Cardiac muscle cell (in vitro differentiated cells and primary cell): ENCODE measurements at regions not wholly inside any gene's neighbourhood (a gene's known extent, or its start where the extent isn't known, plus 50 kb on each side); places are given as distances from the start of the nearest gene placed in this dataset.

Experiments
- DNase-seq, 2 donors: peaks; one replicate each; pipeline versions ENCODE4 v3.0.0 to v3.0.0-alpha.2; 2010 to 2017; ENCODE audit warnings: low read depth in 1 of 2, low spot score in 1 of 2
- H3K27ac ChIP-seq: fragments of 200-600 bp; sonication (generic); 2 replicates; pipeline ENCODE4 v1.5.1; 2016
- H3K27me3 ChIP-seq: fragments of 200-600 bp; sonication (generic); 2 replicates; pipeline ENCODE4 v1.6.0; 2016; ENCODE audit warnings: control low read depth
- H3K36me3 ChIP-seq: fragments of 200-600 bp; sonication (generic); 2 replicates; pipeline ENCODE4 v1.5.1; 2016; ENCODE audit warnings: control low read depth
- H3K4me1 ChIP-seq: fragments of 200-600 bp; sonication (generic); 2 replicates; pipeline ENCODE4 v1.8.1; 2017; ENCODE audit warnings: low read depth, mild to moderate bottlenecking, mixed run types
- H3K4me3 ChIP-seq: fragments of 200-600 bp; sonication (generic); 2 replicates; pipeline ENCODE4 v1.5.1; 2016; ENCODE audit warnings: mild to moderate bottlenecking
- H3K9me3 ChIP-seq: fragments of 200-600 bp; sonication (generic); 2 replicates; pipeline ENCODE4 v1.5.1; 2017; ENCODE audit warnings: low read depth, mild to moderate bottlenecking, control low read depth
- CTCF ChIP-seq: IDR thresholded peaks from 2 replicates; pipeline ENCODE4 v1.5.1; 2012; ENCODE audit warnings: low read depth, mild to moderate bottlenecking, low read length

DNA sequence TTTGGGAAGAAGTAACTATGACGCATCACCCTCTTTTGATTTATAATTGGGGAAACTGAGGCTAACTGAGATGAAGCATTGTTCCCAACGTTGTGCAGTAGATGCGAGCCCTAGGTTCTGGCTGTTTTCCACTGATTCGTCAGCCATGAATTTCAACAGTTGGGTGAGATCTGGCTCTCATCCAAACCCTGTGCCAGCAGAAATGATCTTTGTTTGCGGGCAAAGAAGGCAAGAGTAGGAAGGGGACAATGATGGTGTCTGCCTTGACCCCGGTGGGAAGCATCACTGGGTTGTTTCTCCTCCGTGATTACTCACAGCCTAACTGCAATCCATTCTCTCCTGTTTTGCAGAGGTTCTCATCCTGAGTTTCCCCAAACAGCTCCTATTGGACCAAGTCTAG, 142.3 kb downstream of the MIS18A start:
- Histone ChIP-seq H3K4me1 (no peaks in the 10 kb centered on the region), H3K36me3 (no peaks in the 10 kb centered on the region), H3K9me3 (no peaks in the 10 kb centered on the region), H3K27me3 (no peaks in the 10 kb centered on the region), H3K4me3 (no peak overlapping the region), H3K27ac (no peak overlapping the region)
- no peak for TF ChIP-seq CTCF
- DNase-seq: no peak

DNA sequence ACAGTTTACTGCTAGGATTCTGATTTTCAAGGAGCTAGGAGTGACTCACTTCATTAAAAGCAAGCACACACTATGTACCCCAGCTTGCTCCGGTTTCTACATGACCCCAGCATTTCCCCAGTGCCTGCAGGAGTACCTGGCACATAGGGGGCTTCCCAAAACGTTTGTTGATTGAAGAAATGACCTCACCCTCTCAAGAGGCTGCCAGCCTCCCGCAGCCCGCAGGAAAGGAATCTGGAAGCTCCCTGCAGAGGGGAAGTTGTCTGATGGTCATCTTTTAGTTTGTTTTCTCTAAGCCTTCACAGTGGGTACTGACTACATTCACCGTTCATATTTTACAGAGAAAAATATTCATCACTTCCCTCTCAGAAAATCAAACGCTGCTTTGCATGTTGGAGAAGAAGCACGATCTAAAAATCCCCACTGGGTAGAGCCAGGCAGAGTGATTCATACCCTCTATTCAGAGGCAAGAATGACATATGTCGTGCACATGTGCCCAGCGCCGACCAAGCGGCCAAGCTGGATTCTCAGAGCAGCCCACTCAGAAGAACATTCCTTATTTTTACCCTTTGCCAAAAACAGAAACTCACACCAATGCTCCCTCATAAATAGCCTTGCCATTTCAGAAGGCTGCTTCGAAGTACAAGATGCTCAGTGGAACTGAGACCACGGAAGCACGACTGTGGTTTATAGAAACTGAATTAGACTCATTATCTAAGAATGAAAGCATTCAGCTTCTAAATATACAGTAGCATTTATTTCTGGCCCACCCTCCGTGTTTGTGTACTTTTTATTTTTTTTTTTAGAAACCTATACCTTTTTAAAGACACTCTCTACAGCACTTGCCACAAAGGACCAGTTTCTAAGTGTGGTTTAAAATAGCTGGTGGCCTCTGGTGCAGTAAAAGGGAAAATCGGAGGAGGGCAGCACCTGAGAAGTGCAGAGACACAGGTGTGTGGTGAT, 143.2 kb downstream of the MIS18A start:
- H3K9me3 ChIP-seq: no peaks in the 10 kb centered on the region
- H3K27ac ChIP-seq: no peak overlapping the region
- no peak for DNase-seq
- no peak for TF ChIP-seq CTCF
- H3K36me3 ChIP-seq: no peaks in the 10 kb centered on the region
- no peaks in the 10 kb centered on the region for H3K4me1 ChIP-seq
- H3K4me3 ChIP-seq: no peak overlapping the region
- H3K27me3 ChIP-seq: no peaks in the 10 kb centered on the region

- no peak for DNase-seq
- TF ChIP-seq CTCF: no peak
- no peak overlapping the region for H3K4me3 ChIP-seq
Measured at GRCh38 chr21:32134441-32135130, 144.3 kb downstream of the MIS18A start.

GRCh38 chr21:32132881-32133280, 146.0 kb downstream of the MIS18A start:
- Histone ChIP-seq H3K36me3 (no peaks in the 10 kb centered on the region), H3K9me3 (no peaks in the 10 kb centered on the region), H3K27me3 (no peaks in the 10 kb centered on the region), H3K27ac (no peak overlapping the region), H3K4me1 (no peaks in the 10 kb centered on the region), H3K4me3 (no peak overlapping the region)
- no peak for DNase-seq
- no peak for TF ChIP-seq CTCF

More at GRCh38 chr21:32134441-32135130, 144.3 kb downstream of the MIS18A start:
- Histone ChIP-seq H3K27me3 (no peaks in the 10 kb centered on the region), H3K27ac (no peak overlapping the region), H3K4me1 (no peaks in the 10 kb centered on the region), H3K36me3 (no peaks in the 10 kb centered on the region), H3K9me3 (no peaks in the 10 kb centered on the region)

- no peak overlapping the region for H3K4me3 ChIP-seq
- H3K27me3 ChIP-seq: no peaks in the 10 kb centered on the region
- H3K4me1 ChIP-seq: no peaks in the 10 kb centered on the region
- no peak for TF ChIP-seq CTCF
- DNase-seq: no peak
- no peak overlapping the region for H3K27ac ChIP-seq
- H3K9me3 ChIP-seq: no peaks in the 10 kb centered on the region
- H3K36me3 ChIP-seq: no peaks in the 10 kb centered on the region
Measured at GRCh38 chr21:32132409-32132808, 146.4 kb downstream of the MIS18A start.
